Mammary epithelial cell (primary cell): ENCODE measurements at regions not wholly inside any gene's neighbourhood (a gene's known extent, or its start where the extent isn't known, plus 50 kb on each side); places are given as distances from the start of the nearest gene placed in this dataset.

Experiments
- CTCF ChIP-seq, 2 donors: IDR thresholded peaks in 1 of 2; conservative IDR thresholded peaks in 1 of 2; 2 replicates each; pipeline ENCODE4 v1.5.1; 2011 to 2012; ENCODE audit warnings: inconsistent platforms in 2 of 2, low read length in 2 of 2, mild to moderate bottlenecking in 2 of 2, control low read depth in 1 of 2, low read depth in 1 of 2; ENCODE audit not compliant: insufficient read depth in 1 of 2; ENCODE audit errors: extremely low read depth in 1 of 2
- EZH2 ChIP-seq: IDR thresholded peaks from 2 replicates; pipeline ENCODE4 v1.6.1; 2012; ENCODE audit warnings: low read length, inconsistent platforms, borderline replicate concordance

- TF ChIP-seq EZH2 (no peak), CTCF (conservative IDR thresholded peaks at IDR 0.05 in 1 of 2, IDR thresholded peaks at IDR 0.05 in 1 of 2; ENCODE audit: extremely low read depth in 1 of 2, insufficient read depth in 1 of 2, low read depth in 1 of 2, low read length in 2 of 2) (no peak)
Observed at GRCh38 chr10:90530521-90530920, 327.3 kb downstream of the HTR7 start.
